Eye (tissue), 1 donor: ENCODE measurements at regions not wholly inside any gene's neighbourhood (a gene's known extent, or its start where the extent isn't known, plus 50 kb on each side); places are given as distances from the start of the nearest gene placed in this dataset.

Experiments
- DNase-seq: peaks from one replicate; pipeline ENCODE4 v3.0.0-alpha.2; 2015

GRCh38 chr13:80671773-80672172 lies 330.8 kb upstream of the SPRY2 start:
- DNase-seq = no peak

- DNase-seq = no peak
Observed at GRCh38 chr13:80669112-80669511, 328.2 kb upstream of the SPRY2 start.

- no peak for DNase-seq
Observed at GRCh38 chr13:80668452-80668851, 327.5 kb upstream of the SPRY2 start.

GRCh38 chr13:80666782-80667552 lies 326.0 kb upstream of the SPRY2 start:
- DNase-seq = peak; percentile 2

GRCh38 chr13:80665792-80666333 lies 324.9 kb upstream of the SPRY2 start:
- no peak for DNase-seq

GRCh38 chr13:80664950-80665349 lies 324.0 kb upstream of the SPRY2 start:
- DNase-seq = no peak

GRCh38 chr13:80663788-80664187 lies 322.9 kb upstream of the SPRY2 start:
- no peak for DNase-seq

GRCh38 chr13:80658705-80659104 lies 317.8 kb upstream of the SPRY2 start:
- DNase-seq = no peak

- DNase-seq = no peak
Observed at GRCh38 chr13:80656512-80656904, 315.6 kb upstream of the SPRY2 start.

- no peak for DNase-seq
Observed at GRCh38 chr13:80655778-80656511, 315.0 kb upstream of the SPRY2 start.

- DNase-seq = peak; percentile 44
Observed at GRCh38 chr13:80654638-80655249, 313.8 kb upstream of the SPRY2 start.

- no peak for DNase-seq
Observed at GRCh38 chr13:80649274-80649673, 308.3 kb upstream of the SPRY2 start.

- DNase-seq = no peak
Observed at GRCh38 chr13:80642641-80643040, 301.7 kb upstream of the SPRY2 start.

GRCh38 chr13:80633251-80633650 lies 292.3 kb upstream of the SPRY2 start:
- DNase-seq = peak; percentile 19

GRCh38 chr13:80630685-80631121 lies 289.8 kb upstream of the SPRY2 start:
- DNase-seq = no peak

GRCh38 chr13:80618781-80619180 lies 277.9 kb upstream of the SPRY2 start:
- no peak for DNase-seq

GRCh38 chr13:80612804-80613203 lies 271.9 kb upstream of the SPRY2 start:
- no peak for DNase-seq

- DNase-seq = no peak
Observed at GRCh38 chr13:80611310-80611709, 270.4 kb upstream of the SPRY2 start.

GRCh38 chr13:80605716-80606115 lies 264.8 kb upstream of the SPRY2 start:
- DNase-seq = peak; percentile 3

- no peak for DNase-seq
Observed at GRCh38 chr13:80605011-80605410, 264.1 kb upstream of the SPRY2 start.

- no peak for DNase-seq
Observed at GRCh38 chr13:80604098-80604497, 263.2 kb upstream of the SPRY2 start.

- DNase-seq = no peak
Observed at GRCh38 chr13:80603351-80603750, 262.4 kb upstream of the SPRY2 start.

- no peak for DNase-seq
Observed at GRCh38 chr13:80599765-80600164, 258.8 kb upstream of the SPRY2 start.

- no peak for DNase-seq
Observed at GRCh38 chr13:80598189-80598588, 257.3 kb upstream of the SPRY2 start.
